CD4-positive, alpha-beta T cell (primary cell): ENCODE measurements at regions not wholly inside any gene's neighbourhood (a gene's known extent, or its start where the extent isn't known, plus 50 kb on each side); places are given as distances from the start of the nearest gene placed in this dataset.

Experiments
- ATAC-seq: fragments of 200-7000 bp; cut with Tn5 transposase; one replicate; pipeline ENCODE4 v1.10.0; 2022; ENCODE audit warnings: mild to moderate bottlenecking; ENCODE audit not compliant: poor library complexity
- CTCF ChIA-PET: fragments of 350-600 bp; sonication (Branson Sonifier 250); formaldehyde crosslinking; loops from one replicate; lab custom pipeline; 2021; ENCODE audit warnings: antibody characterized with exemption, inconsistent platforms; lab: Charles Lee
- POLR2A ChIA-PET: fragments of 350-600 bp; sonication (Branson Sonifier 250); formaldehyde crosslinking; loops from one replicate; lab custom pipeline; 2021; ENCODE audit warnings: antibody characterized with exemption, inconsistent platforms; lab: Charles Lee
- DNase-seq, 14 experiments: peaks; one replicate each; pipeline ENCODE4 v3.0.0-alpha.2; 2013 to 2020; ENCODE audit warnings: mixed read lengths in 2 of 14
- H3K27ac ChIP-seq, 2 donors: one replicate each; pipeline versions ENCODE4 v1.5.1 to v1.7.0; 2013; ENCODE audit warnings: low read length in 2 of 2, low read depth in 1 of 2, mild to moderate bottlenecking in 1 of 2
- H3K27me3 ChIP-seq, 2 experiments: 1 replicate in 1 of 2; 2 replicates in 1 of 2; pipeline versions ENCODE4 v1.6.1 to v1.7.0; 2013; ENCODE audit warnings: low read length in 2 of 2, control low read depth in 1 of 2, mild to moderate bottlenecking in 1 of 2, moderate library complexity in 1 of 2; ENCODE audit not compliant: insufficient read depth in 2 of 2, control insufficient read depth in 1 of 2
- H3K36me3 ChIP-seq: one replicate; pipeline ENCODE4 v1.6.1; 2013; ENCODE audit warnings: low read length, control low read depth; ENCODE audit not compliant: insufficient read depth
- H3K4me1 ChIP-seq: one replicate; pipeline ENCODE4 v1.6.1; 2013; ENCODE audit warnings: low read length, control low read depth; ENCODE audit not compliant: insufficient read depth
- H3K4me3 ChIP-seq: one replicate; pipeline ENCODE4 v1.5.1; 2013; ENCODE audit warnings: mild to moderate bottlenecking, low read length, moderate library complexity
- H3K9me3 ChIP-seq, 2 experiments: 1 replicate in 1 of 2; 2 replicates in 1 of 2; pipeline versions ENCODE4 v1.6.1 to v1.7.0; 2013; ENCODE audit warnings: low read length in 2 of 2, mild to moderate bottlenecking in 2 of 2, control low read depth in 1 of 2, moderate library complexity in 1 of 2; ENCODE audit not compliant: control insufficient read depth in 1 of 2, insufficient read depth in 1 of 2
- H3K27ac Mint-ChIP-seq: one replicate; pipeline ENCODE4 v1.8.0; 2020; ENCODE audit warnings: mixed read lengths
- H3K27me3 Mint-ChIP-seq: one replicate; pipeline ENCODE4 v1.8.0; 2021; ENCODE audit warnings: mixed read lengths
- H3K36me3 Mint-ChIP-seq: one replicate; pipeline ENCODE4 v1.8.0; 2021; ENCODE audit warnings: low read depth, mixed read lengths
- H3K4me1 Mint-ChIP-seq: one replicate; pipeline ENCODE4 v1.8.0; 2021; ENCODE audit warnings: low read depth, mixed read lengths
- H3K4me3 Mint-ChIP-seq: one replicate; pipeline ENCODE4 v1.8.0; 2020; ENCODE audit warnings: mild to moderate bottlenecking, mixed read lengths
- H3K9me3 Mint-ChIP-seq: one replicate; pipeline ENCODE4 v1.8.0; 2020; ENCODE audit warnings: mixed read lengths
- intact Hi-C, 2 experiments: fragments of 100-400 bp; cut with DNase I in 1 of 2; cut with micrococcal nuclease in 1 of 2; formaldehyde crosslinking; loops; one replicate each; pipeline versions ENCODE4 v1.15.1 to v1.9.0; 2023 to 2025; cut with DNase I, micrococcal nuclease
- TF ChIP-seq, protein P1 (sequence below): fragments of 200-600 bp; IDR thresholded peaks from one replicate; pipeline ENCODE4 v1.8.0; 2022; ENCODE audit warnings: antibody characterized with exemption, mild to moderate bottlenecking

DNA sequence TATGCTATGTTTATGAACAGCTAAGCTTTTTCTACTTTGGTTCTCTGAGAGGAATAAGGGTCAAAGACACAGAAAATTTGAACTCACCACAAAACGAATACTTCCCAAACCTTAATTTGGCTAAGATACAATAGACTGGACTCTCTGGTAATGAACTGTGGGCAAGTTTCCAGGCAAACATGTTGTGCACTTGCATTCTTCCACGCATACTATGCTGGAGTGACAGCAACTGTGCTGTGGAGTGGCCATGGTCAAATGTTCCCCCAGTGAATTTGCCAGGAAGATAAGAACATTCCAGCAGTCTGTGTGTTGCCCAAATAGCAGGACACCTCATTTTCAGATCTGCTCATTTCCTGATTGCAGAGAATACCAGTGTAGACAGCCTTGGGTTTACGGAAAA, 275.3 kb upstream of the IL12B start:
- Histone ChIP-seq H3K4me1 (no peaks in the 10 kb centered on the region), H3K27me3 (no peaks in the 10 kb centered on the region), H3K27ac (no peak overlapping the region), H3K36me3 (no peaks in the 10 kb centered on the region), H3K9me3 (peaks cover 0 to 8% of the 10 kb centered on the region in 2 experiments), H3K4me3 (no peak overlapping the region)
- Mint-ChIP-seq H3K4me3 (no peak overlapping the region), H3K36me3 (no peaks in the 10 kb centered on the region), H3K27ac (no peak overlapping the region), H3K9me3 (peaks cover 18% of the 10 kb centered on the region), H3K27me3 (peaks cover 4% of the 10 kb centered on the region), H3K4me1 (no peaks in the 10 kb centered on the region)
- TF ChIP-seq, protein P1, sequence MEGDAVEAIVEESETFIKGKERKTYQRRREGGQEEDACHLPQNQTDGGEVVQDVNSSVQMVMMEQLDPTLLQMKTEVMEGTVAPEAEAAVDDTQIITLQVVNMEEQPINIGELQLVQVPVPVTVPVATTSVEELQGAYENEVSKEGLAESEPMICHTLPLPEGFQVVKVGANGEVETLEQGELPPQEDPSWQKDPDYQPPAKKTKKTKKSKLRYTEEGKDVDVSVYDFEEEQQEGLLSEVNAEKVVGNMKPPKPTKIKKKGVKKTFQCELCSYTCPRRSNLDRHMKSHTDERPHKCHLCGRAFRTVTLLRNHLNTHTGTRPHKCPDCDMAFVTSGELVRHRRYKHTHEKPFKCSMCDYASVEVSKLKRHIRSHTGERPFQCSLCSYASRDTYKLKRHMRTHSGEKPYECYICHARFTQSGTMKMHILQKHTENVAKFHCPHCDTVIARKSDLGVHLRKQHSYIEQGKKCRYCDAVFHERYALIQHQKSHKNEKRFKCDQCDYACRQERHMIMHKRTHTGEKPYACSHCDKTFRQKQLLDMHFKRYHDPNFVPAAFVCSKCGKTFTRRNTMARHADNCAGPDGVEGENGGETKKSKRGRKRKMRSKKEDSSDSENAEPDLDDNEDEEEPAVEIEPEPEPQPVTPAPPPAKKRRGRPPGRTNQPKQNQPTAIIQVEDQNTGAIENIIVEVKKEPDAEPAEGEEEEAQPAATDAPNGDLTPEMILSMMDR: no peak
- no peak for ATAC-seq
- ChIA-PET POLR2A (no interaction called here), CTCF (no interaction called here)
- intact Hi-C loops: no loop called here
- no peak for DNase-seq

DNA sequence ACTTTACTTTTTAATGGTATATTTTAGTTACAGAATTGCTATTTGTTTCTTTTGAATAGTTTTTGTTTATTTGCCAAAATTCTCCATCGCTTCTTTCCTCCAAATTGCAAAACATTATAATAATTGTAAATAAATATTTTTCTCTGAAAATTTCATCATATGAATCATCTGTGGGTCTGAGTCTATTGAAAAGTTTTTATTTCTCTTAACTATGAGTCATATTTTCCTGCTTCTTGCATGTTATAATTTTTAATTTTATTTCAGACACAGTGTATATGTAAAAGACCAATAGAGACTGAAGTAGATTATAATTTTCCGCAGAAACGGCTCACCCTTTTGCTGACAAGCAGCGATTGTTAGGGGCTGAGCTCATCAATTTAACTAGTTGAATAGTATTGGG, 279.1 kb upstream of the IL12B start:
- no peaks in the 10 kb centered on the region for H3K36me3 ChIP-seq
- ChIA-PET CTCF (no interaction called here), POLR2A (no interaction called here)
- intact Hi-C loops: no loop called here
- H3K4me3 Mint-ChIP-seq: no peak overlapping the region
- no peaks in the 10 kb centered on the region for H3K4me1 Mint-ChIP-seq
- no peak overlapping the region for H3K27ac Mint-ChIP-seq
- H3K27ac ChIP-seq: no peak overlapping the region
- peaks cover 7% of the 10 kb centered on the region for H3K27me3 Mint-ChIP-seq
- H3K4me1 ChIP-seq: no peaks in the 10 kb centered on the region
- no peak for DNase-seq
- no peak for ATAC-seq
- no peaks in the 10 kb centered on the region for H3K9me3 ChIP-seq
- TF ChIP-seq, protein P1: no peak
- no peaks in the 10 kb centered on the region for H3K36me3 Mint-ChIP-seq
- no peak overlapping the region for H3K4me3 ChIP-seq
- no peaks in the 10 kb centered on the region for H3K9me3 Mint-ChIP-seq
- H3K27me3 ChIP-seq: no peaks in the 10 kb centered on the region

DNA sequence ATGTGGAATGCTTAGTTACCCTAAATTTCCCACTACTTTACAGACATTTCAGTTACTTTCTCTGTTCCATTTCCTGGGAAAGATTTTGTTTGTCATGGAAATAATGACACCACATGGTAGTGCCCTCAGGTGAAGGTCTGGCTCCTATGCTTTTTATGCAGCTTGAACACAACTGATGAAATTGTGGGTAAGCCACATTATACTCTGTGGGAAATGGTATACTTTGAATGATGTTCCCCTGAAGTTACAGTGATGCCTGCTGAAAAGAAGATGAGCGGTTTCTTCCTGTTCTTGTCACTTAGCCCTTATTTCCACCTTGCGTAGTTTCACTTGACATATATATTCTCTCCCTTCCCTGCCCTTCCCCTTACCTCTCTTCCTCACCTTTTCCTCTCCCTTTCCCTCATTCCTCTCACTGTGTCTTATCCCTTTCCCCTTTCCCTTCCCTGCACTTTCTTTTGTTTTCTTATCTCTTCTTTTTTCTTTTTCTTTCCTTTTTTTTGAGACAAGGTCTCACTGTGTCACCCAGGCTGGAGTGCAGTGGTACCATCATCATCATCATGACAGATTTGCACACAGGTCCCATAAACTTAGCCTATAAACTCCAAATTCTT, 280.8 kb upstream of the IL12B start:
- no peak for ATAC-seq

More for the DNA sequence above, 280.8 kb upstream of the IL12B start:
- H3K27me3 Mint-ChIP-seq: peaks cover 7% of the 10 kb centered on the region
- no peak overlapping the region for H3K4me3 ChIP-seq
- POLR2A ChIA-PET: no interaction called here
- no peaks in the 10 kb centered on the region for H3K36me3 ChIP-seq
- TF ChIP-seq, protein P1: no peak
- H3K27ac ChIP-seq: no peak overlapping the region
- no peak for DNase-seq
- no peaks in the 10 kb centered on the region for H3K4me1 ChIP-seq
- H3K9me3 Mint-ChIP-seq: no peaks in the 10 kb centered on the region
- no peak overlapping the region for H3K27ac Mint-ChIP-seq
- CTCF ChIA-PET: no interaction called here
- H3K9me3 ChIP-seq: no peaks in the 10 kb centered on the region
- intact Hi-C loops: no loop called here
- no peaks in the 10 kb centered on the region for H3K36me3 Mint-ChIP-seq
- H3K4me1 Mint-ChIP-seq: no peaks in the 10 kb centered on the region
- H3K27me3 ChIP-seq: no peaks in the 10 kb centered on the region
- H3K4me3 Mint-ChIP-seq: no peak overlapping the region
